ENCODE measurements at regions not wholly inside any gene's neighbourhood (a gene's known extent, or its start where the extent isn't known, plus 50 kb on each side); places are given as distances from the start of the nearest gene placed in this dataset.

- no peak for DNase-seq (ENCODE audit: low read depth)
- H3K4me3 ChIP-seq (ENCODE audit: low read depth, low read length) = no peak overlapping the region
- TF ChIP-seq CTCF (conservative IDR thresholded peaks at IDR 0.05; ENCODE audit: low read depth, low read length) = no peak
These were observed 71.6 kb upstream of the NRSN1 start for GRCh38 chr6:24054388-24054787.

- no peak for DNase-seq (ENCODE audit: low read depth)
- no peak overlapping the region for H3K4me3 ChIP-seq (ENCODE audit: low read depth, low read length)
- no peak for TF ChIP-seq CTCF (conservative IDR thresholded peaks at IDR 0.05; ENCODE audit: low read depth, low read length)
These were observed 69.4 kb upstream of the NRSN1 start for GRCh38 chr6:24056567-24056966.

GRCh38 chr6:24057030-24057429 lies 69.0 kb upstream of the NRSN1 start:
- no peak for DNase-seq (ENCODE audit: low read depth)
- TF ChIP-seq CTCF (conservative IDR thresholded peaks at IDR 0.05; ENCODE audit: low read depth, low read length) = no peak
- H3K4me3 ChIP-seq (ENCODE audit: low read depth, low read length) = no peak overlapping the region

DNA sequence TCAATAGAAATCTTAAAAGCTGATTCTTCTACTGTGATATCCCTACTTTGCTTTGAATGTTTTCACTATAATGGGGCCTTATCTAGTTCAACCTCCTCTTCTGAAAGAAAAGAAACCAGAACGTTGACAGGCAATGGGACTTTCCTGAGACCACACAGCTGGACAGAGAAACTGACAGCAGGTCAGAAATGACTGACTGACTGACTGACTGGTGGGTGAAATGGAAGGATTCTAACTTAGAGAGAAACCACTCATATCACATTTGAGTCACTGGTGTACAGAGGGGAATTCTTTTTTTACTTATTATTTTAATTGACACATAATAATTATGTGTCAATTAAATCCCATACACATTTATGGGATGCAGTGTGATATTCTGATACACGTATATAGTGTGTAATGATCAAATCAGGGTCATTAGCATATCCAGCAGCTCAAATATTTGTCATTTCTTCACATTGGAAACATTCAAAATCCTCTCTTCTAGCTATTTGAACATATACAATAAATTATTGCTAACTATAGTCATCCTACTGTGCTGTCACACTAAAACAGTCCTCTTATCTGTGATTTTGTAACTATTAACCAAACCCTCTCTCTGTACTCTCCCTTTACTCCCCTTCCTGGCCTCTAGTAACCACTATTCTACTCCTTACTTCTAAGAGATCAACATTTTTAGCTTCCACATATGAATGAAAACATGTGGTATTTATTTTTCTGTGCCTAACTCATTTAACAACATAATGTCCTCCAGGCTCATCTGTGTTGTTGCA lies 64.8 kb upstream of the NRSN1 start:
- TF ChIP-seq CTCF (conservative IDR thresholded peaks at IDR 0.05; ENCODE audit: low read depth, low read length) = no peak
- no peak overlapping the region for H3K4me3 ChIP-seq (ENCODE audit: low read depth, low read length)
- no peak for DNase-seq (ENCODE audit: low read depth)

GRCh38 chr6:24064106-24064505 lies 61.9 kb upstream of the NRSN1 start:
- H3K4me3 ChIP-seq (ENCODE audit: low read depth, low read length) = no peak overlapping the region
- peak; percentile 76 for TF ChIP-seq CTCF (conservative IDR thresholded peaks at IDR 0.05; ENCODE audit: low read depth, low read length)
- DNase-seq (ENCODE audit: low read depth) = no peak

- DNase-seq (ENCODE audit: low read depth) = no peak
- TF ChIP-seq CTCF (conservative IDR thresholded peaks at IDR 0.05; ENCODE audit: low read depth, low read length) = no peak
- H3K4me3 ChIP-seq (ENCODE audit: low read depth, low read length) = no peak overlapping the region
These were observed 61.2 kb upstream of the NRSN1 start for GRCh38 chr6:24064832-24065231.

DNA sequence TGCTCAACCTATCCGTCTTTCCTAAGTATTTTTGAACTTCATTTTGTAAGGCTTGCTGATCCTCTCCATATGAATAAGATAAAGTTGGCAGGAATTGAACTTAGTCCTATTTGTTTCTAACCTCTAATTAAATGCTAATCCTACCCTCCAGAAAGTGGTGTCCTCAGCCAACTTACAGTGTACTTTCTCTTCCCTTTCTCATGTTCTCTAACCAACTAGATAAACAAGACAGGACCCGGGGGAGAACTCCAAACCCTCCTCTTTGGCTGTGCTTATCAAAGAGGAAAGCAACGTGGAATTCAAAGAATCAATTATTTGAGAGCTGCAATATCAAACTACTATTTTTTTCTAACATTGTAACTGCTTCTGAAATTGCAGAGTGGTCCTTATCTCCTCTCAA lies 56.5 kb upstream of the NRSN1 start:
- no peak for DNase-seq (ENCODE audit: low read depth)
- TF ChIP-seq CTCF (conservative IDR thresholded peaks at IDR 0.05; ENCODE audit: low read depth, low read length) = no peak
- H3K4me3 ChIP-seq (ENCODE audit: low read depth, low read length) = no peak overlapping the region
